ENCODE measurements at regions not wholly inside any gene's neighbourhood (a gene's known extent, or its start where the extent isn't known, plus 50 kb on each side); places are given as distances from the start of the nearest gene placed in this dataset.

DNA sequence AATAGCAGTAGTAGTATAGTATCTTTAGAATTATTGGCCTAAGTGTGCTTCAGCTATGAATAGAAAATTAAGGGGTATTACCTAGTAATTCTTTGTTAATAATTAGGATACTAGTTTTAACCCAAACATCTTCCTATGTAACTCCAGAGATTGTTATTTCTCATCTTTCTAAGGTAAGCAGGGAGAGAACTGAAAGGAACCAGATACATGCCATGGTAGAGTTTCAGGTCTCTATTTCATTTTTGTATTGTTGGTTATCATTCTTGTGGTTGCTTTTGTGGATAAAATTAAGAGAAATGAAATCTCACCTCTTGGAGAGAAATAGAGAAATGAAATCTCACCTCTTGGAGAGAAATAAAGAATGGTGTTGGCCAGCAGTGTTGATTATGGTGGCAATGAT, 597.1 kb upstream of the CT83 start:
- Histone ChIP-seq H3K36me3 (ENCODE audit: control insufficient read depth, insufficient read depth, low read length) (no peaks in the 10 kb centered on the region), H3K4me3 (ENCODE audit: low read depth, low read length) (no peak overlapping the region), H3K27me3 (ENCODE audit: control insufficient read depth, insufficient read depth, low read length) (no peaks in the 10 kb centered on the region)
- no peak for DNase-seq (ENCODE audit: low read depth)
- no peak for FAIRE-seq
- TF ChIP-seq, protein P1, sequence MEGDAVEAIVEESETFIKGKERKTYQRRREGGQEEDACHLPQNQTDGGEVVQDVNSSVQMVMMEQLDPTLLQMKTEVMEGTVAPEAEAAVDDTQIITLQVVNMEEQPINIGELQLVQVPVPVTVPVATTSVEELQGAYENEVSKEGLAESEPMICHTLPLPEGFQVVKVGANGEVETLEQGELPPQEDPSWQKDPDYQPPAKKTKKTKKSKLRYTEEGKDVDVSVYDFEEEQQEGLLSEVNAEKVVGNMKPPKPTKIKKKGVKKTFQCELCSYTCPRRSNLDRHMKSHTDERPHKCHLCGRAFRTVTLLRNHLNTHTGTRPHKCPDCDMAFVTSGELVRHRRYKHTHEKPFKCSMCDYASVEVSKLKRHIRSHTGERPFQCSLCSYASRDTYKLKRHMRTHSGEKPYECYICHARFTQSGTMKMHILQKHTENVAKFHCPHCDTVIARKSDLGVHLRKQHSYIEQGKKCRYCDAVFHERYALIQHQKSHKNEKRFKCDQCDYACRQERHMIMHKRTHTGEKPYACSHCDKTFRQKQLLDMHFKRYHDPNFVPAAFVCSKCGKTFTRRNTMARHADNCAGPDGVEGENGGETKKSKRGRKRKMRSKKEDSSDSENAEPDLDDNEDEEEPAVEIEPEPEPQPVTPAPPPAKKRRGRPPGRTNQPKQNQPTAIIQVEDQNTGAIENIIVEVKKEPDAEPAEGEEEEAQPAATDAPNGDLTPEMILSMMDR (IDR thresholded peaks at IDR 0.05; ENCODE audit: insufficient read depth, low read length, severe bottlenecking) = no peak

DNA sequence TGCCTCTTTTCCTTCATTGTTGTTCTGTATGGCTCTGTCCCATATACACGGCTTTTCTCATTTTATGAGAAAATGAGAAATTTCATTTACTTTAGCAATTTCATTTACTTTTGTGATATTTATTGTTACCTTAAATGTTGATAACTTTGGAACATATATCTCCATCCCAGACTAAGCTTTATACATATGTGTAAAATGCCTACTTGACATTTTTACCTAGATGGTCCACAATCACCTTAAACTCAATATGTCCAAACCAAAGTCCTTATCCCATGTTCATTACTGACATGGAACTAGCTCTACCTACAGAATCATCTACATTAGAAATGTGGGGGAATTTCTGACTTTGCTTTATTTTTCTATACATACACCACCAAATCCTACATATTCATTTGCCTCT, 590.5 kb upstream of the CT83 start:
- DNase-seq (ENCODE audit: low read depth) (no peak), FAIRE-seq (no peak)
- Histone ChIP-seq H3K27me3 (ENCODE audit: control insufficient read depth, insufficient read depth, low read length) (no peaks in the 10 kb centered on the region), H3K4me3 (ENCODE audit: low read depth, low read length) (no peak overlapping the region), H3K36me3 (ENCODE audit: control insufficient read depth, insufficient read depth, low read length) (no peaks in the 10 kb centered on the region)
- TF ChIP-seq, protein P1 (IDR thresholded peaks at IDR 0.05; ENCODE audit: insufficient read depth, low read length, severe bottlenecking) = no peak

DNA sequence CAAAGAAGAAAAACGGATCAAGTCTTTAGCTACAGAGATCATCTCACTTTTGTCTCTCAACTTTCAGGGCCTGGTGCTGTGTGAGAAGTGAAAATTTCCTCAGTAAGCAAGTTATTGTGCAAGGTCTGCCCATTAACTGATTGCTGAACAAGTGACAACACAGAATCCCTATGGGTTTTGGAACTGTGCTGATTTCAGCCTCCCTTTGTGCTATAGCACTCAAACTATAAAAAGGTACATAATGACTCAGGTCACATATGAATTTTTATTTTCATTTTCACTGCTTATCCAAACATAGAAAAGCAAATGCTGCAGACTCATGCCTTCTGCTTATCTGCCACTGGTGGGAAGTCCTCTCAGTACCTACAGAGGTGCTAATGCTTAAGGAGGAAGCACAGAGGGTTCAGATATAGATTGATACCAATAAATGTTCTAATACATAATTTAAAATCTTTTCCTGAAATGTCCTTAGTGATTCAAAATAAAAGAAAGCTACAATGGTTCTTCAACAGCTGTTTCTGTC, 576.2 kb upstream of the CT83 start:
- H3K4me3 ChIP-seq (ENCODE audit: low read depth, low read length) = no peak overlapping the region
- TF ChIP-seq, protein P1 (IDR thresholded peaks at IDR 0.05; ENCODE audit: insufficient read depth, low read length, severe bottlenecking) = no peak
- DNase-seq (ENCODE audit: low read depth) (no peak), FAIRE-seq (no peak)
- H3K27me3 ChIP-seq (ENCODE audit: control insufficient read depth, insufficient read depth, low read length) = no peaks in the 10 kb centered on the region
- H3K36me3 ChIP-seq (ENCODE audit: control insufficient read depth, insufficient read depth, low read length) = no peaks in the 10 kb centered on the region

DNA sequence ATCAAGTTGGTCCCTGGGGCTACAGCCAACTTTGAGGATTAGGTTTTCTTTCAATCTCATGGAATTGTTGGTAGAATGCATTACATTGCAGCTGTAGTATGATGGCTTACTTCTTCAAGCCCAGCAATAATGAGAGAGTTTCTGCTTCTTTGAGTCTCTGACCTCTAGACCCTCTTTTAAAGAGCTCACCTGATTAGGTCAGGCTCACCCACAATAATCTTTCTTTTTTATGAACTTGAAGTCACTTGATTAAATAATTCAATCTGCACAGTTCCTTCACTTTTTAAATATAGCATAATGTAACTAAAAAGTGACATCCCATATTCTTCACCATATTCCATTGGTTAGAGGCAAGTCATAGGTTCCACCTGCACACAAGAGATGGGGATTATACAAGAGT, 547.5 kb upstream of the CT83 start:
- DNase-seq (ENCODE audit: low read depth) = no peak
- no peak overlapping the region for H3K4me3 ChIP-seq (ENCODE audit: low read depth, low read length)
- no peaks in the 10 kb centered on the region for H3K27me3 ChIP-seq (ENCODE audit: control insufficient read depth, insufficient read depth, low read length)
- no peaks in the 10 kb centered on the region for H3K36me3 ChIP-seq (ENCODE audit: control insufficient read depth, insufficient read depth, low read length)
- FAIRE-seq = no peak
- TF ChIP-seq, protein P1 (IDR thresholded peaks at IDR 0.05; ENCODE audit: insufficient read depth, low read length, severe bottlenecking) = no peak

DNA sequence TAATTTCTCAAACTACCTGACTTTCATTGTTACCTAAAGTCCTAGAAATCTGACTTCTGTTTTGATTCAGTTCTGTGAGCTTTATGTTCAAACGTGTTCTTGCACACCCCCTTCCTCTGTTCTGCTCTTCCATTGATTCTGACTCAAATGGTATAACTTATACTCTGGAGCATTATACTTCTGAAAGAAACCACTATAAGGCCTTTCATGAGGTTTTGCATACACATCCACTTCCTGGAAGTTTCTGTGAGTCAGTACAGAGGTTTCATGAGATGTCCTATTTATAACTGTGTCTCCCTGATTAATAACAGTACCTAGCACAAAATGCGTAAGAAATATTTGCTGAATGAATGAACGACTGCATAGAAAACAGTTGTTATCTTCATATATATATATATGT, 540.2 kb upstream of the CT83 start:
- FAIRE-seq (no peak), DNase-seq (ENCODE audit: low read depth) (no peak)
- TF ChIP-seq, protein P1 (IDR thresholded peaks at IDR 0.05; ENCODE audit: insufficient read depth, low read length, severe bottlenecking) = no peak

DNA sequence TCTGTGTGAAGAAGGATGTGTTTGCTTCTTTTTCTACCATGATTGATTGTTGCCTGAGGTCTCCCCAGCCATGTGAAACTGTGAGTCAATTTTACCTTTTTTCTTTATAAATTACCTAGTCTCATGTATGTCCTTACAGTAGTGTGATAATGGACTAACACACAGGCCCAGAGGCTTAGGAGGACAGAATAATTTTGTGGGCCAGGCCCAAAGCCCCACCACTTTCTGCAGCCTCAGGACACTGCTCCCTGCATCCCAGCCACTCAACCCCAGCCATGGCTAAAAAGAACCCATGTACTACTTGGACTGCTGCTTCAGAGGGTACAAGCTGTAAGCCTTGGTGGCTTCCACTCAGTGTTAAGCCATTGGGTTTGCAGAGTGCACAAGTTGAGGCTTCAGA, 512.7 kb upstream of the CT83 start:
- TF ChIP-seq, protein P1 (IDR thresholded peaks at IDR 0.05; ENCODE audit: insufficient read depth, low read length, severe bottlenecking) = no peak
- DNase-seq (ENCODE audit: low read depth) (no peak), FAIRE-seq (no peak)
- no peaks in the 10 kb centered on the region for H3K36me3 ChIP-seq (ENCODE audit: control insufficient read depth, insufficient read depth, low read length)
- H3K4me3 ChIP-seq (ENCODE audit: low read depth, low read length) = no peak overlapping the region
- no peaks in the 10 kb centered on the region for H3K27me3 ChIP-seq (ENCODE audit: control insufficient read depth, insufficient read depth, low read length)

More for the DNA sequence above, 540.2 kb upstream of the CT83 start:
- no peak overlapping the region for H3K4me3 ChIP-seq (ENCODE audit: low read depth, low read length)
- no peaks in the 10 kb centered on the region for H3K36me3 ChIP-seq (ENCODE audit: control insufficient read depth, insufficient read depth, low read length)
- no peaks in the 10 kb centered on the region for H3K27me3 ChIP-seq (ENCODE audit: control insufficient read depth, insufficient read depth, low read length)
